Peyer's patch (tissue), 4 donors: ENCODE measurements at regions not wholly inside any gene's neighbourhood (a gene's known extent, or its start where the extent isn't known, plus 50 kb on each side); places are given as distances from the start of the nearest gene placed in this dataset.

Experiments
- POLR2A ChIP-seq, 2 donors: fragments of 450-650 bp; IDR thresholded peaks; one replicate each; pipeline ENCODE4 v1.5.1; 2017; ENCODE audit warnings: antibody characterized with exemption in 2 of 2, mild to moderate bottlenecking in 2 of 2, moderate library complexity in 2 of 2
- TF ChIP-seq, protein P1 (sequence below), 6 experiments: fragments of 450-650 bp in 4 of 6; fragments of 200-600 bp in 2 of 6; sonication (generic) in 1 of 6; IDR thresholded peaks; one replicate each; pipeline ENCODE4 v1.5.1; 2017 to 2019; ENCODE audit warnings: antibody characterized with exemption in 6 of 6, mild to moderate bottlenecking in 3 of 6, moderate library complexity in 1 of 6

DNA sequence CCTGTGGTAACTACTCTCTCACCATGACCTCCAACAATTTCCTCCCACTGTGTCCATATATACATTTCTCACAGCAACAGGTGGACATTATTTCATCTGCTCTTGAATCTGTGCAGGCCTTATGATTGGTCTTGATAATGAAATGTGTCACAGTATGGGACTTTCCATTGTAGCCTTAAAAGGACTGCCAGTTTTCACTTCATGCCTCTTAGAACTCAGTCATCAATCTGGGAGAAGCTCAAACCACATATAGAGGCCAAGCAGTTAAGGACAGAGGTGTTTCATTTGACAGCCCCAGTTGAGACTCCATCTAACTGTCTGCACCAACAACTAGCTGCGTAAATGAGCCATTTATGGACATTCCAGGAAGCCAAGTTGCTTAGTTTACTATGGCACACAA, 1534.8 kb downstream of the ARAP2 start:
- TF ChIP-seq, protein P1, sequence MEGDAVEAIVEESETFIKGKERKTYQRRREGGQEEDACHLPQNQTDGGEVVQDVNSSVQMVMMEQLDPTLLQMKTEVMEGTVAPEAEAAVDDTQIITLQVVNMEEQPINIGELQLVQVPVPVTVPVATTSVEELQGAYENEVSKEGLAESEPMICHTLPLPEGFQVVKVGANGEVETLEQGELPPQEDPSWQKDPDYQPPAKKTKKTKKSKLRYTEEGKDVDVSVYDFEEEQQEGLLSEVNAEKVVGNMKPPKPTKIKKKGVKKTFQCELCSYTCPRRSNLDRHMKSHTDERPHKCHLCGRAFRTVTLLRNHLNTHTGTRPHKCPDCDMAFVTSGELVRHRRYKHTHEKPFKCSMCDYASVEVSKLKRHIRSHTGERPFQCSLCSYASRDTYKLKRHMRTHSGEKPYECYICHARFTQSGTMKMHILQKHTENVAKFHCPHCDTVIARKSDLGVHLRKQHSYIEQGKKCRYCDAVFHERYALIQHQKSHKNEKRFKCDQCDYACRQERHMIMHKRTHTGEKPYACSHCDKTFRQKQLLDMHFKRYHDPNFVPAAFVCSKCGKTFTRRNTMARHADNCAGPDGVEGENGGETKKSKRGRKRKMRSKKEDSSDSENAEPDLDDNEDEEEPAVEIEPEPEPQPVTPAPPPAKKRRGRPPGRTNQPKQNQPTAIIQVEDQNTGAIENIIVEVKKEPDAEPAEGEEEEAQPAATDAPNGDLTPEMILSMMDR (IDR thresholded peaks at IDR 0.05): no peak
- no peak for TF ChIP-seq POLR2A (IDR thresholded peaks at IDR 0.05)
